ENCODE measurements at regions not wholly inside any gene's neighbourhood (a gene's known extent, or its start where the extent isn't known, plus 50 kb on each side); places are given as distances from the start of the nearest gene placed in this dataset.

DNA sequence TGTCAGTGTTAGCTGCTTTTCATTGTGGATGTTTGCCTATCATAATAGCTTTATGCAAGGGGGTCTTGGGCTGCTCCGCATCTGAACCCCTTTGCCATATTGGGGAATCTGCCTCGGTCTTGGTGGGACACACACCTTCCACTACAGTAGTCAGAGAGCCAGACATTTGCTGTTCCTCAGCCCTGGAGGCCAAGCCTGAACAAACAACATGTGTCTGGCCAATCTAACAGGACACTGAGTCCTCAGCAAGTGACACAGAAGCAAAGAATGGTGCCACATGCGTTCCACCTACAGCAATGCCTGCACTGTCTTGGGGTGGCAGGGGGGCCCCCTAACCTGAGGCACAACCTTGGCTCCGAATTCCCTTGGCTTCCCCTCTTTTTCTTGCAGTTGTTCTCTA is 243.9 kb downstream of the LY86 start:
- TF ChIP-seq, protein P1, sequence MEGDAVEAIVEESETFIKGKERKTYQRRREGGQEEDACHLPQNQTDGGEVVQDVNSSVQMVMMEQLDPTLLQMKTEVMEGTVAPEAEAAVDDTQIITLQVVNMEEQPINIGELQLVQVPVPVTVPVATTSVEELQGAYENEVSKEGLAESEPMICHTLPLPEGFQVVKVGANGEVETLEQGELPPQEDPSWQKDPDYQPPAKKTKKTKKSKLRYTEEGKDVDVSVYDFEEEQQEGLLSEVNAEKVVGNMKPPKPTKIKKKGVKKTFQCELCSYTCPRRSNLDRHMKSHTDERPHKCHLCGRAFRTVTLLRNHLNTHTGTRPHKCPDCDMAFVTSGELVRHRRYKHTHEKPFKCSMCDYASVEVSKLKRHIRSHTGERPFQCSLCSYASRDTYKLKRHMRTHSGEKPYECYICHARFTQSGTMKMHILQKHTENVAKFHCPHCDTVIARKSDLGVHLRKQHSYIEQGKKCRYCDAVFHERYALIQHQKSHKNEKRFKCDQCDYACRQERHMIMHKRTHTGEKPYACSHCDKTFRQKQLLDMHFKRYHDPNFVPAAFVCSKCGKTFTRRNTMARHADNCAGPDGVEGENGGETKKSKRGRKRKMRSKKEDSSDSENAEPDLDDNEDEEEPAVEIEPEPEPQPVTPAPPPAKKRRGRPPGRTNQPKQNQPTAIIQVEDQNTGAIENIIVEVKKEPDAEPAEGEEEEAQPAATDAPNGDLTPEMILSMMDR (IDR thresholded peaks at IDR 0.05): no peak
- no peak for TF ChIP-seq POLR2AphosphoS5 (IDR thresholded peaks at IDR 0.05)
